Activated CD8-positive, alpha-beta T cell treated with anti-CD3 and anti-CD28 coated beads for 36 hours (primary cell): ENCODE measurements at regions not wholly inside any gene's neighbourhood (a gene's known extent, or its start where the extent isn't known, plus 50 kb on each side); places are given as distances from the start of the nearest gene placed in this dataset.

ENCODE experiments used
- ATAC-seq: fragments of 200-7000 bp; cut with Tn5 transposase; one replicate; pipeline ENCODE4 v1.10.0; 2021; ENCODE audit warnings: mild to moderate bottlenecking, moderate library complexity
- CTCF ChIA-PET: fragments of 350-600 bp; sonication (Branson Sonifier 250); formaldehyde crosslinking; loops from one replicate; lab custom pipeline; 2021; ENCODE audit warnings: antibody characterized with exemption; lab: Charles Lee
- POLR2A ChIA-PET: fragments of 350-600 bp; sonication (Branson Sonifier 250); formaldehyde crosslinking; loops from one replicate; lab custom pipeline; 2021; ENCODE audit warnings: antibody characterized with exemption; lab: Charles Lee
- DNase-seq: peaks from one replicate; pipeline ENCODE4 v3.0.0-alpha.2; 2020
- H3K27ac Mint-ChIP-seq: one replicate; pipeline ENCODE4 v1.8.0; 2021; ENCODE audit warnings: mild to moderate bottlenecking, mixed read lengths
- H3K27me3 Mint-ChIP-seq: one replicate; pipeline ENCODE4 v1.8.0; 2021; ENCODE audit warnings: mixed read lengths
- H3K36me3 Mint-ChIP-seq: one replicate; pipeline ENCODE4 v1.8.0; 2021; ENCODE audit warnings: low read depth, mixed read lengths
- H3K4me1 Mint-ChIP-seq: one replicate; pipeline ENCODE4 v1.8.0; 2021; ENCODE audit warnings: low read depth, mixed read lengths
- H3K4me3 Mint-ChIP-seq: one replicate; pipeline ENCODE4 v1.8.0; 2021; ENCODE audit warnings: mild to moderate bottlenecking, moderate library complexity, mixed read lengths
- H3K9me3 Mint-ChIP-seq: one replicate; pipeline ENCODE4 v1.8.0; 2021; ENCODE audit warnings: mixed read lengths
- intact Hi-C: fragments of 100-400 bp; cut with micrococcal nuclease; formaldehyde crosslinking; loops from one replicate; pipeline ENCODE4 v1.10.0; 2022
- TF ChIP-seq, protein P1 (sequence below): fragments of 200-600 bp; IDR thresholded peaks from one replicate; pipeline ENCODE4 v1.8.0; 2022; ENCODE audit warnings: antibody characterized with exemption, mild to moderate bottlenecking

- no peaks in the 10 kb centered on the region for H3K36me3 Mint-ChIP-seq
- POLR2A ChIA-PET = no interaction called here
- peaks cover 3% of the 10 kb centered on the region for H3K4me1 Mint-ChIP-seq
- DNase-seq (no peak), ATAC-seq (no peak)
- intact Hi-C loops = no loop called here
- TF ChIP-seq, protein P1, sequence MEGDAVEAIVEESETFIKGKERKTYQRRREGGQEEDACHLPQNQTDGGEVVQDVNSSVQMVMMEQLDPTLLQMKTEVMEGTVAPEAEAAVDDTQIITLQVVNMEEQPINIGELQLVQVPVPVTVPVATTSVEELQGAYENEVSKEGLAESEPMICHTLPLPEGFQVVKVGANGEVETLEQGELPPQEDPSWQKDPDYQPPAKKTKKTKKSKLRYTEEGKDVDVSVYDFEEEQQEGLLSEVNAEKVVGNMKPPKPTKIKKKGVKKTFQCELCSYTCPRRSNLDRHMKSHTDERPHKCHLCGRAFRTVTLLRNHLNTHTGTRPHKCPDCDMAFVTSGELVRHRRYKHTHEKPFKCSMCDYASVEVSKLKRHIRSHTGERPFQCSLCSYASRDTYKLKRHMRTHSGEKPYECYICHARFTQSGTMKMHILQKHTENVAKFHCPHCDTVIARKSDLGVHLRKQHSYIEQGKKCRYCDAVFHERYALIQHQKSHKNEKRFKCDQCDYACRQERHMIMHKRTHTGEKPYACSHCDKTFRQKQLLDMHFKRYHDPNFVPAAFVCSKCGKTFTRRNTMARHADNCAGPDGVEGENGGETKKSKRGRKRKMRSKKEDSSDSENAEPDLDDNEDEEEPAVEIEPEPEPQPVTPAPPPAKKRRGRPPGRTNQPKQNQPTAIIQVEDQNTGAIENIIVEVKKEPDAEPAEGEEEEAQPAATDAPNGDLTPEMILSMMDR = no peak
- no peaks in the 10 kb centered on the region for H3K9me3 Mint-ChIP-seq
- no peak overlapping the region for H3K27ac Mint-ChIP-seq
- peak overlapping the region; percentile 64 for H3K4me3 Mint-ChIP-seq
- H3K27me3 Mint-ChIP-seq = peaks cover 8% of the 10 kb centered on the region
- CTCF ChIA-PET = interaction anchor here (0.7 to 1.4 kb wide), 2 partner anchors 12 to 93 kb away, joined by 3 to 4 read pairs; no protein-coding TSS in a partner anchor
Measured at GRCh38 chr2:20107352-20107751, 55.9 kb upstream of the LAPTM4A start.

GRCh38 chr2:20106746-20107145 lies 55.3 kb upstream of the LAPTM4A start:
- DNase-seq = peak; percentile 65
- TF ChIP-seq, protein P1 = peak; percentile 15
- H3K9me3 Mint-ChIP-seq = no peaks in the 10 kb centered on the region
- no peaks in the 10 kb centered on the region for H3K36me3 Mint-ChIP-seq
- peaks cover 8% of the 10 kb centered on the region for H3K27me3 Mint-ChIP-seq
- peaks cover 3% of the 10 kb centered on the region for H3K4me1 Mint-ChIP-seq
- H3K27ac Mint-ChIP-seq = no peak overlapping the region
- peak overlapping the region; percentile 64 for H3K4me3 Mint-ChIP-seq
- intact Hi-C loops = no loop called here
- ChIA-PET POLR2A (no interaction called here), CTCF (interaction anchor here (0.7 to 1.8 kb wide), 6 partner anchors 11 to 545 kb away, joined by 3 to 13 read pairs (median 4); partner anchors contain the start of gene SDC1)
- peak; percentile 80 for ATAC-seq

GRCh38 chr2:20104900-20105545 lies 53.6 kb upstream of the LAPTM4A start:
- peaks cover 3% of the 10 kb centered on the region for H3K4me1 Mint-ChIP-seq
- no peak overlapping the region for H3K4me3 Mint-ChIP-seq
- ChIA-PET CTCF (interaction anchor here (1.1 to 1.8 kb wide), 4 partner anchors 80 to 318 kb away, joined by 3 to 13 read pairs (median 4); no protein-coding TSS in a partner anchor), POLR2A (no interaction called here)
- peaks cover 11% of the 10 kb centered on the region for H3K27me3 Mint-ChIP-seq
- TF ChIP-seq, protein P1 = no peak
- H3K9me3 Mint-ChIP-seq = no peaks in the 10 kb centered on the region
- no peak for DNase-seq
- no peaks in the 10 kb centered on the region for H3K36me3 Mint-ChIP-seq
- no peak for ATAC-seq
- intact Hi-C loops = no loop called here
- H3K27ac Mint-ChIP-seq = no peak overlapping the region

GRCh38 chr2:20103530-20103929 lies 52.1 kb upstream of the LAPTM4A start:
- no peak for ATAC-seq
- ChIA-PET CTCF (interaction anchor here (1.1 to 1.6 kb wide), 2 partner anchors 88 to 122 kb away, joined by 4 read pairs; no protein-coding TSS in a partner anchor), POLR2A (interaction anchor here (0.7 kb wide), 1 partner anchor 873 kb away, joined by 3 read pairs; no protein-coding TSS in a partner anchor)
- Mint-ChIP-seq H3K4me1 (peaks cover 3% of the 10 kb centered on the region), H3K4me3 (no peak overlapping the region), H3K27ac (no peak overlapping the region), H3K27me3 (peaks cover 11% of the 10 kb centered on the region), H3K9me3 (no peaks in the 10 kb centered on the region), H3K36me3 (no peaks in the 10 kb centered on the region)
- TF ChIP-seq, protein P1 = no peak
- intact Hi-C loops = no loop called here
- no peak for DNase-seq
